ENCODE measurements at regions not wholly inside any gene's neighbourhood (a gene's known extent, or its start where the extent isn't known, plus 50 kb on each side); places are given as distances from the start of the nearest gene placed in this dataset.

DNA sequence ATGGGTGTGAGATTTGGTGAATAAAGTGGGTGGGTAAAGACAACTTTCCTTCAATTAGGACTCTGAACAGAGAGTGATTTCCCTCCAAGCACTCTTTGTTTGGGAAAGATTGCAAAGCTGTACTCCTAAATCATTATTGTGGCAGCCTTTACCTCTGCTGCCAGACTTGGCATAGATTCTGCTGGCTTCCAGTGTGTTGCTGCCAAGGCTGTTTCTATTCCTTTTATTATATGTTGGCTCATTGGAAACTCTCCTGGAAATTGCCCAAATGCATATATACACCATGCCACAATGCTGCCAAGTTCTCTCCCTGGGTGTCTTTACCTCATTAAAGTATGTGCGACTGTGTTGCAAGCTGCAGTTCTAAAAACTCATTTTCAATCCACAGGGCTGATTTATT lies 668.0 kb downstream of the MRPL39 start:
- TF ChIP-seq GATA3 (IDR thresholded peaks at IDR 0.05; ENCODE audit: low read depth, low read length) (no peak), GATA2 (IDR thresholded peaks at IDR 0.05; ENCODE audit: low read depth, low read length) (no peak)
